ENCODE measurements at regions not wholly inside any gene's neighbourhood (a gene's known extent, or its start where the extent isn't known, plus 50 kb on each side); places are given as distances from the start of the nearest gene placed in this dataset.

GRCh38 chr6:4582506-4583417, 193.4 kb upstream of the CDYL start:
- no peak for ATAC-seq

GRCh38 chr6:4581468-4582385, 194.5 kb upstream of the CDYL start:
- TF ChIP-seq GLIS3 (CRISPR knock-in tag; IDR thresholded peaks at IDR 0.05) (no peak), BACH2 (CRISPR knock-in tag; IDR thresholded peaks at IDR 0.05; ENCODE audit: borderline replicate concordance) (no peak), CSRNP3 (CRISPR knock-in tag; IDR thresholded peaks at IDR 0.05) (no peak), ZNF70 (CRISPR knock-in tag; IDR thresholded peaks at IDR 0.05) (no peak)
- peak; percentile 91 for ATAC-seq

More at GRCh38 chr6:4582506-4583417, 193.4 kb upstream of the CDYL start:
- TF ChIP-seq CSDC2 (CRISPR knock-in tag; IDR thresholded peaks at IDR 0.05) (no peak), POU6F1 (CRISPR knock-in tag; IDR thresholded peaks at IDR 0.05; ENCODE audit: borderline replicate concordance, low read depth) (no peak), ZNF565 (CRISPR knock-in tag; conservative IDR thresholded peaks at IDR 0.05; ENCODE audit: low read depth) (no peak), ARNTL (CRISPR knock-in tag; IDR thresholded peaks at IDR 0.05; ENCODE audit: borderline replicate concordance, low read depth) (no peak), TSHZ2 (CRISPR knock-in tag; IDR thresholded peaks at IDR 0.05) (no peak), BACH2 (CRISPR knock-in tag; IDR thresholded peaks at IDR 0.05; ENCODE audit: borderline replicate concordance) (no peak)

- TF ChIP-seq ARNTL (CRISPR knock-in tag; IDR thresholded peaks at IDR 0.05; ENCODE audit: borderline replicate concordance, low read depth) (no peak), PPARA (CRISPR knock-in tag; IDR thresholded peaks at IDR 0.05; ENCODE audit: borderline replicate concordance) (no peak), ZC3H10 (CRISPR knock-in tag; IDR thresholded peaks at IDR 0.05) (no peak), ZNF70 (CRISPR knock-in tag; IDR thresholded peaks at IDR 0.05) (no peak), ZNF8 (CRISPR knock-in tag; IDR thresholded peaks at IDR 0.05) (no peak), ISL1 (CRISPR knock-in tag; IDR thresholded peaks at IDR 0.05) (no peak), TCF4 (CRISPR knock-in tag; IDR thresholded peaks at IDR 0.05; ENCODE audit: borderline replicate concordance) (no peak), ZNF565 (CRISPR knock-in tag; conservative IDR thresholded peaks at IDR 0.05; ENCODE audit: low read depth) (no peak), ESRRG (CRISPR knock-in tag; IDR thresholded peaks at IDR 0.05) (no peak), RARB (CRISPR knock-in tag; IDR thresholded peaks at IDR 0.05) (no peak), ZFP30 (CRISPR knock-in tag; IDR thresholded peaks at IDR 0.05) (no peak), CSRNP3 (CRISPR knock-in tag; IDR thresholded peaks at IDR 0.05) (no peak), TOX (CRISPR knock-in tag; IDR thresholded peaks at IDR 0.05; ENCODE audit: borderline replicate concordance) (no peak), PATZ1 (CRISPR knock-in tag; IDR thresholded peaks at IDR 0.05; ENCODE audit: borderline replicate concordance) (no peak)
- no peak for ATAC-seq
Observed at GRCh38 chr6:4580361-4580760, 195.8 kb upstream of the CDYL start.

Data from SK-N-SH treated with all-trans-retinoic acid at 6 μM for 48 hours (cell line).